AG09319 (cell line): ENCODE measurements at regions not wholly inside any gene's neighbourhood (a gene's known extent, or its start where the extent isn't known, plus 50 kb on each side); places are given as distances from the start of the nearest gene placed in this dataset.

ENCODE experiments used
- DNase-seq: peaks from one replicate; pipeline ENCODE4 v3.0.0-alpha.2; 2010; ENCODE audit warnings: low read depth; ENCODE audit errors: extremely low read depth
- TF ChIP-seq, protein P1 (sequence below): IDR thresholded peaks from 2 replicates; pipeline ENCODE4 v1.5.1; 2011; ENCODE audit warnings: low read depth, mild to moderate bottlenecking, inconsistent platforms, low read length, moderate library complexity

DNA sequence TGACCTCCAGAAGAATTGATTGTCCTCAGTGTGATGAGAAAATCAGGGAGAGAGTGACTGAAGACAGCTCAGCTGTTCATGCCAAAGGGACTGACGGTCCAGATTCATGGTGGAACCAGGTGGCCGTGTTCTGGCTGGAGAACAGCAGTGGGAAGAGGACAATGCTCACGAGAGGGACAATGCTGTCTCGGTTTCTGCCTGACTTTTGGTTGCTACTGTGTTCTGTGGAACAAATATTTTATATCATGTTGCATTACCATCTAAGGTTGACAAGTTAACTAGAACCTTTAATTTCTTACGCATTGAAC is 58.0 kb upstream of the ULK4 start:
- DNase-seq, result no peak
- TF ChIP-seq, protein P1, sequence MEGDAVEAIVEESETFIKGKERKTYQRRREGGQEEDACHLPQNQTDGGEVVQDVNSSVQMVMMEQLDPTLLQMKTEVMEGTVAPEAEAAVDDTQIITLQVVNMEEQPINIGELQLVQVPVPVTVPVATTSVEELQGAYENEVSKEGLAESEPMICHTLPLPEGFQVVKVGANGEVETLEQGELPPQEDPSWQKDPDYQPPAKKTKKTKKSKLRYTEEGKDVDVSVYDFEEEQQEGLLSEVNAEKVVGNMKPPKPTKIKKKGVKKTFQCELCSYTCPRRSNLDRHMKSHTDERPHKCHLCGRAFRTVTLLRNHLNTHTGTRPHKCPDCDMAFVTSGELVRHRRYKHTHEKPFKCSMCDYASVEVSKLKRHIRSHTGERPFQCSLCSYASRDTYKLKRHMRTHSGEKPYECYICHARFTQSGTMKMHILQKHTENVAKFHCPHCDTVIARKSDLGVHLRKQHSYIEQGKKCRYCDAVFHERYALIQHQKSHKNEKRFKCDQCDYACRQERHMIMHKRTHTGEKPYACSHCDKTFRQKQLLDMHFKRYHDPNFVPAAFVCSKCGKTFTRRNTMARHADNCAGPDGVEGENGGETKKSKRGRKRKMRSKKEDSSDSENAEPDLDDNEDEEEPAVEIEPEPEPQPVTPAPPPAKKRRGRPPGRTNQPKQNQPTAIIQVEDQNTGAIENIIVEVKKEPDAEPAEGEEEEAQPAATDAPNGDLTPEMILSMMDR, result no peak

DNA sequence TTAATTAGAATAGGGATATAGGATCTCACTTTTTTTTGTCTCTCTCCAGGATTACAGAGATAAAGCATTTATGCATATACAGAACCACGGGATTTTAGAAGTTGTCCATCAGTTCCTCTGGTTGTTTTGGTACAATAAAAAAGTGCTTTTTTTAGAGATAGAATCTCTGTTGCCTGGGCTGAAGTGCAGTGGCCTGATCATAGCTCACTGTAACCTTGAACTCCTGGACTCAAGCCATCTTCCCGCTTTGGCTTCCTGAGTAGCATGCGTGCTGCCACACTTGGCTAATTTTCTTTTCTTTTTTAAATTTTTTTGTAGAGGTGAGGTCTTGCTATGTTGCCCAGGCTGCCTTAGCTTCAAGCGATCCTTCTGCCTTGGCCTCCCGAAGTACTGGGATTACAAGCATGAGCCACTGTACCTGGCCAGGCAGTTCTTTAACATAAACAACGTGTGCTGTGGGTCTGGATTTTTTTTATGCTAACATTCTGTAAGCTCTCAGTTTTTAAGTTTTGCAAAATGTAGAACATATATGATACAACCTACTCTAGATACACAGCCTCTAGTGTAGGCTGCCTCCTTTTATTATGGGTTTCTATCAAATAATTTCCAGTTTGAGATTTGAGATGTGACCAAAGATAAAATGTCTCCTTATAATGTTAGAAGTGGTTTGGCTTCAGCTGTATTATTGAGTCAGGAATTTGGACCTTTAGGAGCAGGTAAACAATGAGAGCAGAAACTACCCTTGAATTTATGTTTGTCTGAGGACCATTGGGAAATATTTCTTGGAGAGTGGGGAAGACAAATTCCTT is 57.4 kb upstream of the ULK4 start:
- no peak for DNase-seq
- TF ChIP-seq, protein P1, result no peak

DNA sequence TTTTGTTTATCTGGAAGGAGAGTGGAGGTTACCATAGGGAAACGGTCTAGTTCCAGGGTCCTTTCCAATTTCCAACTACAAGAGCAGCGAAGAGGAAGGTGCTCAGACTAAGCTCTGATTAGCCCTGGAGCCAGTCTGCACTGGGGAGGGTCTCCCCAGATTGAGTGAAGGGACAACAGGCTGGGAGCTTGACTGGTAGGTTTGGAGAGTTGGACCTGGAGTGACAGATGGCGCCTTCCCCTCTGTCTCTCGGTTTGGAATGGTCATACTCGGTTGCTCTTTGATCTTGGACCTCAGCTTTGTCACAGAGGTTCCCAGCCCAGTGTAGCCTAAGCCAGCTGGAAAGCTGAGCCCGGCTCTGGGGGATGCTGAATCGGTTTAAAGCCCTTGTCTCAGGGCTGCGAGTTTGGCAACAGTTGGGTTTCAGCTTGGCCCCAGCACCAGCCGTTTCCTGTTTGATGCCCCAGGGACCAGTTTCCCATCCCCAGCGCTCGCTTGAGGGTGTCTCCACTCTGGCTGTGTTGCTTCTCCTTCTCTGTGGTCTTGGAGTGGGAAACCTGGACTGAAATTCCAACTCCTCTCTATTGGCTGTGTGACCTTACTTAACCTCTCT is 53.1 kb upstream of the ULK4 start:
- TF ChIP-seq, protein P1, result no peak
- DNase-seq, result no peak

DNA sequence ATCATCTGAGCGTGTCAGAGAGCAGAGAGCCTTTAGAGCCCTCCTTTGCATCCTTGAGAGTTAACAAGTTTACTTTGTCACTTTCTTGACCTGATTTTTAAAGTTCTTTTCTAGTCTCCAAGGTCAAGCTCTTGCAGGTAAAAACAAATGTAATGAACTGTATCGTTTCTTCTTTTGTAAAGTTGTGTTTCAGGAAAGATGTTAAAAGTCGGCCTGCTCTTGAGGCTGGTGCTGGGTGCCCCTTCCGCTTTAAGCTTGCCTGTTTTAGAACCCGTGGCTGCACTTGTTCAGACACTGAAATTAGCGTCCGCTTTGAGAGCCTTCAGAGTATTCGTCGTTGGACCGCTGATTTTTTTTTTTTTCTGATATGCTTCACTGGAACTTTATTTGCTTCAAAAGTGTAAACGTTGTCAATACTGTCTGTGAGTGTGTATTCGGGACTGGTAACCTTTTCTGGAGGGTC is 52.6 kb upstream of the ULK4 start:
- no peak for DNase-seq
- TF ChIP-seq, protein P1, result no peak

DNA sequence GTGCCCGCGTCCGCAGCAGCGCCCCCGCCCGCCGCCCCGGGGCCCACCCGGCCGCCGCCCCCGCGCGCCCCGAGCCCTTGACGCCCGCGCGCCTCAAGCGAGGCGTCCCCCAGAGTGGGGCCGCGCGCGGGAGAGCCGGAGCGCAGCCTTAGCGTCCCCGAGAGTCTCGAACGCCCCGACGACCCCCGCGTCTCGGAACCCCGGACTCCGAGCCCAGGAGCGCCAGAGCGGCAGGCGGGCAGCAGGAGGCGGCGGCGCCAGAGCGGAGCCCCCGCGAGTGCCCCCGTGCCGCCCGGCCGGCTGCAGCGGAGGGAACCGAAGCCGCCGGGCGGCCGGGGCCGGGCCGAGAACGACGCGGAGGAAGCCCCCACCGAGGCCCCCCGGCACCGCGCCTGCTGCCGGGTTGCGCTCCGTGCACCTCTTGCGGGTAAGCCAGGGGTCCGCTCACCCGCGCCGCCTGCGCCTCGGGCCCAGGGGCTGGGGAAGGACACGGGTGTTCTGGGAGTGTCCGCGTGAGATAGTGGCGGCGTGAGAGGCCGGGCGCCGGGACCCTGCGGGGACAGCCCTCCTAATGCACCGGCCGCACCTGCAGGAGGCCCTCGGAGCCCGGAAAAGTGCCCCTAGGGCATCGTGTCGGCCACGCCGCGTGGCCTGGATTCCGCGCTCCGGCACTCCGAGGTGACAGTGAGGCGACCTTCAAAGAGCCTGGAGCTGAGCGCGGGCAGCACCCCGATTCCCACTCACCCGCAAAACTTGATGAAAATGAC is 52.0 kb upstream of the ULK4 start:
- no peak for DNase-seq

DNA sequence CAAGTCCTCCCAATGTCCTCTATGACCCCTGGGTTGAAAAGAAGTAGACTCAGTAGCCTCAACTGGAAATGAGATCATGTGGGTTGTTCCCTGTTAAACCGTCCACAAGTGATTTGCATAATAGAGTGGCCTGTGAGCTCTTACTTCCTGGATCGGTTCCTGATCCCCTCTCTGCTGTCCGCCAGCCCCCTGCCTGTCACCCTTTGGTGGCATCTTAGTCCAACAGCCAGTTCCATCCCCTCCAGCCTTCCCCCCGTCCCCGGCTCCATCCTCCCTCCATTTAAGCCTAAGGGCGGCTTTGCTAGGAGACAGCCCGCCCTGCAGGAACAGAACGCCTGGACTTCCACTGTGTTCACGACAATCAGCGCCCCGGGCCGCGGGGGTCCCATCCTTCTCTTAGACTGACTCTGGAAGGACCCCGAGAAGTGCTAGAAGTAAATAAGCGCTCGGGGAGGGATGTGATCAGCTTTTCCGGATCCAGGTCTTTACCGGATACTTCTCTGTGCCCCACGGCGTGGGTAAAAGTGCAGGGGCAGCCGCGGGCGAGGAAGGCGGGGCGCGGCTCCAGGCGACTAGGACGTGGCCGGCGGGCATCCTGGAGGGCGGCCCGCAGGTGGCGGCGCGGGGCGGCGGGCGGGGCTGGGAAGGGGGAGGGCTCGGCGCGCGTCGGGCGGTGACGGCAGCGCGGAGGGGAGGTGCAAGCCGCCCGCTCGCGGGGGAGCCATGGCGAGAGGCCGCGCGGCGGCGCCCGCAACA is 51.2 kb upstream of the ULK4 start:
- TF ChIP-seq, protein P1, result no peak; the same call in none of the 2 replicates
- no peak for DNase-seq

More for the DNA sequence above, 52.0 kb upstream of the ULK4 start:
- TF ChIP-seq, protein P1, result no peak; the same call in 1 of the 2 replicates
